ENCODE measurements at regions not wholly inside any gene's neighbourhood (a gene's known extent, or its start where the extent isn't known, plus 50 kb on each side); places are given as distances from the start of the nearest gene placed in this dataset.

DNA sequence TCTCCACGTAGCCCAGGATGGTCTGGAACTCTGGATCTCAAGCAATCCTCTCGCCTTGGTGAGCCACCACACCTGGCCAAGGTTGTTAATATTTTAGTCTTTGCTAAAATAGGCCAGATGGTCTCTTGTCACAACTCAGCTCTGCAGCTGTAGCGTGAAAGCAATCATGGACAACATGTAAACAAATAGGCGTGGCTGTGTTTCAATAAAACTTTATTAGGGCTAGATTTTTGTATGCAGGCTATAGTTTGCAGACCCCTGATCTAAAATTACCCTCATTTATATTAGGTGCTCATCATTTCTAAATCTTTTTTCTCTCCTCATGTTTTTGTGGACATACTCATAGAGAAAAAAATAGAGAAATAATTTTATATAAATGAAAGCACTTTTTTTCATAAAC, 72.1 kb upstream of the SLC28A3 start:
- Histone ChIP-seq H3K4me1 (peaks cover 0 to 12% (median 0%) of the 10 kb centered on the region in 3 donors), H3K9me3 (peaks cover 0 to 11% (median 0%) of the 10 kb centered on the region in 3 donors), H3K27me3 (no peaks in the 10 kb centered on the region), H3K4me3 (no peak overlapping the region), H3K27ac (no peak overlapping the region), H3K36me3 (no peaks in the 10 kb centered on the region)
- no peak for DNase-seq
- no peak for TF ChIP-seq POLR2A (IDR thresholded peaks at IDR 0.05)
- no peak for TF ChIP-seq CTCF (IDR thresholded peaks at IDR 0.05)
- intact Hi-C loops (cut with DNase I), result no loop called here
- 74 to 84% methylated on average over 4 of the region's 4 CpGs for WGBS, 2 donors

DNA sequence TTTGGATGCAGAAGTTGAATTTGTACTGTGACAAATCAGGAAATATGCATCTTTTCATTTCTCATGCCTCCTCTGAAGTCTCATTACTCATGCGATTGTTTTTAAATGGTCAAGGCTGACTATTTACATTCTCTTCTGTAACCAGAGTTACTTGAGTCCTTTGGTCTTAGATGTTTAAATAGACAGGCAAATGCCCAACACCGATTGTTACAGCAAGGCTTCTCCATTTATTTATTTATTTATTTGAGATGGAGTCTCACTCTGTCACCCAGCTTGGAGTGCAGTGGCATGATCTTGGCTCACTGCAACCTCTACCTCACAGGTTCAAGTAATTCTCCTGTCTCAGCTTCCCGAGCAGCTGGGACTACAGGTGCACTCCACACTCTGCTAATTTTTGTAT, 72.7 kb upstream of the SLC28A3 start:
- intact Hi-C loops (cut with DNase I), result no loop called here
- no peak overlapping the region for H3K27ac ChIP-seq
- H3K27me3 ChIP-seq, result no peaks in the 10 kb centered on the region
- DNase-seq, result no peak
- H3K36me3 ChIP-seq, result no peaks in the 10 kb centered on the region
- peaks cover 0 to 12% (median 0%) of the 10 kb centered on the region in 3 donors for H3K4me1 ChIP-seq
- H3K4me3 ChIP-seq, result no peak overlapping the region
- H3K9me3 ChIP-seq, result peaks cover 0 to 8% (median 0%) of the 10 kb centered on the region in 3 donors
- 83 to 89% methylated on average over 3 of the region's 3 CpGs for WGBS, 2 donors
- TF ChIP-seq CTCF (IDR thresholded peaks at IDR 0.05), result no peak
- no peak for TF ChIP-seq POLR2A (IDR thresholded peaks at IDR 0.05)

DNA sequence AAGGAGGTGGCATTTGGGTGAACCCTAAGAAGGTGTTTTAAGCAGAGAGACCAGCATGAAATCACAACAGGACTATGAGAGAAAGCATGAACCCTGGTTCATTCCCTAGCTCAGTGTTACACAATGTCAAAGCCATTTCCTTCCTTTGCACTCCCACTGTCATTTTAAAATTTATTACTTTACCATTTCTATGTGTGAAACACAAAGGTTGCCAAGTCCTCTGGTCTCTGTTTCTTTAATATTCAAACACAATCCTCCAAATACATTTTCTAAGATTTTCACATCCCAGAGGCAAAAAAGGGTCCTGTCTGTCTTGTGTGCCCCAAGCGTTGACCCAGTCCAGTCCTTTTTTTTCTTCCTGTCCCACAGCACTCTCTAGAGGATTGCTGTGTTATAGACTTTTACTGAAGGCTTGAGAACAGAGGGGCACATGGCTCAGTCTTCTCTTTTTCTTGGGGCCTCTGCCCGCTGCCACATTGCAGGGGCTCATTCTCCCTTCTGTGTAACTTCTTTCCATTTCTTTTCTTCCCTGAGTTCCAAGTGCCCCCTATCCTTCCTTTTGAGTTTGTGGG, 78.6 kb upstream of the SLC28A3 start:
- WGBS, 2 donors, result 31 to 38% methylated on average over 2 of the region's 2 CpGs
- H3K36me3 ChIP-seq, result no peaks in the 10 kb centered on the region
- peaks cover 0 to 15% (median 4%) of the 10 kb centered on the region in 3 donors for H3K9me3 ChIP-seq
- H3K27me3 ChIP-seq, result no peaks in the 10 kb centered on the region
- TF ChIP-seq POLR2A (IDR thresholded peaks at IDR 0.05) (no peak), CTCF (IDR thresholded peaks at IDR 0.05) (no peak)
- H3K27ac ChIP-seq, result no peak overlapping the region
- intact Hi-C loops (cut with DNase I), result no loop called here
- H3K4me1 ChIP-seq, result no peaks in the 10 kb centered on the region
- DNase-seq, result no peak
- no peak overlapping the region for H3K4me3 ChIP-seq

DNA sequence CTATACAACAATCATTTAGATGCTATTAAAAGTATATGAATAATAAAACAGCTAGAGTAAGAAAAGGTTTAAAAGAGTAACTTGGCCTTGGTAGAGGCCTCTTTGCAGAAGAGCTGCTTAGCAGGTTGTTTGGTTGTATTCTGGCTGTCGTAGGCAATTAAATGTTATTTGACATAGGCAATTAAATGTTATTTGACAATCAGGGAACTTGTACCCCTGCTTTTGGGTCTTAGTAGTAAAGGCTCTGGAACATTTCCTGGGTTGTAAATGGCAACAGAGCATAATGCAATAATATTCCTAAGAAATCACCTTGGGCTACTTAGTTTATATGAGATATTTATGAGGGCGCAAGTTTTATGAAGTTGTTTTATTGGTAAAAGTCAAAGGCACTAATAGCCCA, 84.4 kb upstream of the SLC28A3 start:
- H3K27ac ChIP-seq, result no peak overlapping the region
- no peaks in the 10 kb centered on the region for H3K36me3 ChIP-seq
- H3K4me1 ChIP-seq, result no peaks in the 10 kb centered on the region
- peaks cover 0 to 8% (median 0%) of the 10 kb centered on the region in 4 donors for H3K27me3 ChIP-seq
- no peak overlapping the region for H3K4me3 ChIP-seq
- TF ChIP-seq POLR2A (IDR thresholded peaks at IDR 0.05) (no peak), CTCF (IDR thresholded peaks at IDR 0.05) (no peak)
- peaks cover 0 to 15% (median 4%) of the 10 kb centered on the region in 3 donors for H3K9me3 ChIP-seq
- no peak for DNase-seq
- WGBS, 2 donors, result 93 to 97% methylated on average over 2 of the region's 2 CpGs
- intact Hi-C loops (cut with DNase I), result no loop called here

DNA sequence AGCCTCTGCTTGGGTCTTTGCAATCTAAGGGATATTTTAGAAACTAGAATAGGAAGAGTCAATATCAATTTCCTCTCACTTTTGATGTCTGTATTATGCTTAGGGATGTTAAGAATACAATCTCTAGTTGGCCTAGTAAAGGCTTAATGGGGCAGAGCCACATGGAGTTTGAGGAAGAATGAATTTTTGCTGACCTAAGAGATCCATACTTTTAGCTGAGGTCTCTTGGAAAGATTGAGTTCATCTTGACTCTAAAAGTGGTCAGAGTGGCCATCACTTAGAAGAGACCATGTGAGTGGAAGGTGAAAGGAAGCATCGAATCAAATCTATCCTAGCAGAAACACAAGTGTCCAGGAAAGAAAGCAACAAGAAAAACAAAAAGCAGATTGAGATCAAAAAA, 92.2 kb upstream of the SLC28A3 start:
- Histone ChIP-seq H3K27ac (no peak overlapping the region), H3K36me3 (no peaks in the 10 kb centered on the region), H3K9me3 (no peaks in the 10 kb centered on the region), H3K27me3 (peaks cover 0 to 8% (median 0%) of the 10 kb centered on the region in 4 donors), H3K4me3 (no peak overlapping the region), H3K4me1 (no peaks in the 10 kb centered on the region)
- no peak for DNase-seq
- TF ChIP-seq POLR2A (IDR thresholded peaks at IDR 0.05), result no peak
- TF ChIP-seq CTCF (IDR thresholded peaks at IDR 0.05), result no peak
- intact Hi-C loops (cut with DNase I), result no loop called here
- WGBS, 2 donors, result 96 to 100% methylated on average over 1 of the region's 1 CpG

Measured in esophagus squamous epithelium (tissue), 5 donors.